ENCODE measurements at regions not wholly inside any gene's neighbourhood (a gene's known extent, or its start where the extent isn't known, plus 50 kb on each side); places are given as distances from the start of the nearest gene placed in this dataset.
"Not testable (repeated sequence)": the region's sequence is repeated elsewhere in the genome, so short reads cannot be mapped to it uniquely, and the experiment has no call there.

DNA sequence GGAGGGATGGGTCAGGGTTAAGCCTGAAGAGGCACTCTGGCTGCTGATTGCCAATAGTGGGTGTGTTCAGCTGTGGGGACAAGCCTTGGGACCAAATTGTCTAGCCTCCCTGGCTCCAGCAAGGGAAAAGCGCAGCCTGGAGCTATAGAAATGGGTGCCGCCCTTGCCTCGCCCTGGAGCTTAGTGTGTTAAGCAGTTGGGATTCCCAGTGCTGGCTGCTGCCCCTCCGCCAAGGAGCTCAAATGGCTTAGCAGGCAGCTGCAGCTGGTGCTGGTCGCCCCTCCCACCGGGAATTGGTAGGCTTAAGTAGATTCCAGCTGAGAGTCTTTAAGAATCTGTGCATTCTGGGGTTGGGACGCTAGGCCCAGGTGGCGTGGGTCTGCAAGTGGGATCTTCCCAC is 662.9 kb upstream of the TBL1XR1 start:
- no peak for DNase-seq

DNA sequence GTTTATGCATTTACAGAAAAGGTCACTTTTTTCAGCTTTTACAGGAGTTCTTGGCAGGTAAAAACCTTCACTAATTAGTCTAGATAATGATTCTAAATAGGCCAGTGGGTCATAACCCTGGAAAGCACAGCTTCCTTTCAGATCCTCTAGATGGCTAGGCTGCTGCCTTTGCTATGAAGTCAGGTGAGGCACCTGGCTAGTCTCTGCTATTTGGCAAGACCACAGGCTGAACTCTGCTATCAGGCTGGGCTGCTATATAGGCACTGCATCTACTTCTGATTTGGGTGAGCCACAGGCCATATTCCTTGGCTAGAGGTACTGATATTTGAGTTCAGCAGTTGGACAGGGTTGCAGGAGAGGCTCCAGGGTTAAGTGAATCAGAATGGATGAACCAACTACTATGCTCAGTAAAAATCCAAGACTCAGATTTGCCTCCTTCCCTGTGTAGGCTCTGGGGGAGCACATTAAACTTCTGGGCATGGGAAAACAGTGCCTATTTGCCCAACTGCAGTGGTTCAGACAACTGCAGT is 665.7 kb upstream of the TBL1XR1 start:
- DNase-seq: no peak

DNA sequence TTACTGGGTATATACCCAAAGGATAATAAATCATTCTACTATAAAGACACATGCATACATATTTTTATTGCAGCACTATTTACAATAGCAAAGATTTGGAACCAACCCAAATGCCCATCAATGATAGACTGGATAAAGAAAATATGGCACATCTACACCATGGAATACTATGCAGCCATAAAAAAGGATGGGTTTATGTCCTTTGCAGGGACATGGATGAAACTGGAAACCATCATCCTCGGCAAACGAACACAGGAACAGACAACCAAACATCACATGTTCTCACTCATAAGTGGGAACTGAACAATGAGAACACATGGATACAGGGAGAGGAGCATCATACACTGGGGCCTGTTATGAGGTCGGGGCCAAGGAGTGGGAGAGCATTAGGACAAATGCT is 665.0 kb upstream of the KCNMB2 start:
- DNase-seq: not testable (repeated sequence)

DNA sequence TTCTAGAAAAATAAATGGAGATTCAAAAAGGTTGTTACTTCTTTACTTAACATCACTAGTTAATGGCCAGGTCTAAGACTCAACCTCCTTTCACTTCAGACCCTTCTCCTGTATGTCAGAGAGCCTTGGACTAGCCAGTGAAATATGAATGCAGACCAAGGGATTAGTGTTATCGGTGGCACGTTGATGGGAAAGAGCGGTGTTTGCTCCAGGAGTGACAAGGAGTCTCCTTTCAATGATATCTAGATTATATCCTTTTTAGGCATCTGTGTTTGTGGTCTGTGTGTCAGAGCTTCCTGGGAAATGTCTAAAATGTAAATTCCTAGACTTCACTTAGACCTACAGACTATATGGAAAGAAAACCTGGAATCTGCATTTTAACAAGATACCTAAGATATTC is 658.0 kb upstream of the KCNMB2 start:
- no peak for DNase-seq

DNA sequence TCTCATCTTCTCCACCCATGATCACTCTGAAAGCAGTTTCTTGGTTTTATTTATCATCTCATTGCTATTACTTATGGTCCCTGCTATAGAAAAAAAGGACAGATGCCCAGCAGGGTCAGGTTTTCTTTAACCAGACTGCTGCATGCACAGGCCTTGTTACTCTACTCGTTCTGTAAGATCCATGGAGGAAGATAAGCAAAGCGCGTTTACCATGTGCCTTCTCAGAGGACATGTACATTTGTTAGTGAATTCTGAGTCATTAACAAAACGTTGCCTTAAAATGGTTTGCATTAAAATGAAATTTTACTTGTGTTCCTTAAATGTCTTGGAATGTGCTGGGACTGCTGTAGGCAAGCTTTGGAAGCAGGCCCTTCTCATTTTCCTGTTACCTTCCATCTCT is 657.3 kb upstream of the KCNMB2 start:
- DNase-seq: no peak

DNA sequence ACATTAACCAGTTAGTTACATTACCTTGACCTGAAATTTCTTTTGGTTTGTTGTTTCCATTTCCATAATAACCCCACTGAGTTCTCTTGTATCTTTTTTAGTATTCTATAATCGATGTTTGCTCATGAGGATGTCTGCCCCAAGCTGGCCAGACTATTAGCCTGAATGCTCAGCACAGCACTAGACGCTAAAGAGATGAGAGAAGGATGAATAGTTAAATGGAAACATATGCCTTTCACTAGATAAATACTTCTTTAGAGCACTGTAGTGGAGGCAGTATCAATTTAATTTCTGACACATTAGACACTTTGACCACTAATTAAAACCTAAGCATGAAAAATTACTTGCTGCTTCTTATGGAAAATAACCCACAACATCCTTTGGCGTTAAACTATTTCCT is 654.9 kb upstream of the KCNMB2 start:
- DNase-seq: no peak

DNA sequence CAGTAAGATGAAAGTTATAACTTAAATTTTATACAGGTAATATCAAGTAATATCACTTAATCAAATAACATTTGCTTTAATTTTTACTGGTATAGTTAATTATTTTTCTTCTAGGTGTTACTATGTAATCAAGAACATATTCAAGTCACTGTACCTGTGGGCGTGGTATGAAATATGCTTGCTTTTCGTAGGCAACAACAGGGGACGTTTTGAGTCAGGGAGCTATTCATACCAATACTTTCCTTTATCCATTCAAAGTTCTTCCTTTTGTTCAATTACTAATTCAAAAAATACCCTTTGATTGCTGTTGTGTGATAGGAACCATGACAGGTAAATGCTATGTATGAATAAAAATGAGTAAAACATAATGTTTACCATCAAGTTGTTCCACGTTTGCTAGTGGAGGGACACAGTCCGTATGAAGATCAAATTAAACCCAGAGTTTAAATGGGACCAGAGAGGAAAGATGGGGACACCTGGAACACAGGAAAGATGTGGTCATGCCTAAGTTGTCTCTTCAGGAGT is 654.0 kb upstream of the KCNMB2 start:
- no peak for DNase-seq

DNA sequence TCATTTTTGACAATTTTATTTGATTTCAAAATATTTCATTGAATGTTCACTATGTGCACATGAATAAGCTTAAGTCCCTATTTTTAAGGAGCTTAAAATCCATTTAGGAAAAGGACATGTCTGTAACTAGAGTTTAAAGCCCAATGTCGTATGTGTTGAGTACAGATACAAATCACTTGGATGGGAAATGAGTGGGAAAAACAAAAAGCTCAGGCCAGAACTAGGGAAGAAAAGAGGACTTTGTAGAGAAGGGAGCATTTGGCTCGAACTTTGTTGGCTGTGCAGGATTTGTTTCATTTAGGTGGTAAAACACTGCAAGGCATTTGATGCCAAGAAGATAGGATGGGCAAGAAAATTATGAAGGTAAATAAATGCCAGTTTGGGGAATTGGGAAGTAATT is 653.1 kb upstream of the KCNMB2 start:
- DNase-seq: no peak

DNA sequence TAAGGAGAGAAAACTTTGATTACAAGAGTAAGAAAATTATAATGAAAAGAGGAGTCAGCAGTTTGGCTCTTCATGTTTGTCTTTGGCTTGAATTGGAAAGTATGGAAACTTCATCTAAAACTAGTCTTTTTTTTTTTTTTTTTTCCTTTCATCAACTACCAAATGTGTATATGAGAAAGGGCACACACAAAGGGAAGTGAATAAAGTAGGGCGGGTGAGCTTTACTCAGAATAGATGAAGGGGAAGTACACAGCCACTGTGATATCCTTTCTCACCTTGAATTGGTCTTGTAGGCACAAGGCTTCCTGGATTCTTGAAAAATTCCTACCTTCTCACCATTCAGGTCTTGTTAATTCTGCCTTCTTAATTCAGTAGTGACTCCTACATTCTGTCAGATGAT is 652.3 kb upstream of the KCNMB2 start:
- peak in 2 of 4 experiments; percentile 6 to 26 for DNase-seq

DNA sequence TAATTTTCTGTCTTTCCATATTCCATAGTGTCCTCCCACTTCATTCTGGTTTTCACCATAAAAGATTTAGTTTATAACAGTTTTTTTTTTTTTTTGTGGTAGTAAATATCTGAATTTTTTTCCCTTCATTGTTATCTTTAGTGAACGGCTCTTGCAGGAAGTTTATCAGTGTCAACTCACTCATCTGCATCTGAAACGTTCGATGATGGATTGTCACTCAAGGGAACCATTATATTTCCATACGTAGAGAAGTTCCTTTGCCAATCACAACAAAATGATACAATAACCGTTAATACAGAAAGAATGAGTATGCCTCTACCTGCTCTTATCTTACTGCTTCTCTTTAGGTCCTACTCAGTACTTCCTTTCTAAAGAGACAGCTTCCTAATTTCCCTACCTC is 651.2 kb upstream of the KCNMB2 start:
- DNase-seq: no peak

DNA sequence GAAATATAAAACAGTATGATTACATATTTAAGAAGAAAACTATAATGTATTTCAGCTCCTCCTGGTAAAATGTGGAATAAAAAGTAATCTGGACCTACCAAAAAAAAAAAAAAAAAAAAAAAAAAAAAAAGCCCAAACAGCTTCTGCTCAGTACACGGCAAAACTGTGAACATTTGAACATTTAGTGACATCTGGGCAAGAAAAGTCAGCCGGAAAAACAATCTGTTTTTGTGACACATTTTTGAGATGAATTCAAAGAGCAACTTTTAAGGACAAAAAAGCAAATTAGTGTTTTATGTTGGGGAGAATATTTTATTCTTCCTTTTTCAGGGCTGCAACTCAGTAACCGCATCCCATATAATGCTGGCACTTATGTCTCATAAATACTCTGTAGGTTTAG is 649.7 kb upstream of the KCNMB2 start:
- DNase-seq: no peak

DNA sequence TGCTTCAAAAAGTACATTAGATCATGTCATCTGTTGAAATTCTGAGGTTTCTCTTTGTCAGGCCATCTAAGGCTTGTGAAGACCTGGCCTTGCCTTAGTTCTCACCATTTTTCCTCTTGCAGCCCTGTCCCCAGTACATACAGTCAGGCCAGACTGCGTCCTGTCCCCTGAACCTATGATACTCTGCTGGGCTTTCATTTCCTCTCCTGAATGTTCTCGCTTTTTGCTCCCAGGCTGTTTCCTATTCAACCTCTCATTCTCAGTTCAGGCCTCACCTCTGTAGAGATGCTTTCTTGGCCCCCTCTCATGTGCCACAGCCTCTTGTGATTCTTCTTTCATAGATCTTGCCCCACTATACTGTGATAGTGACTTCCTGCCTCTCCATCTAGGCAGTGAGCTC is 648.8 kb upstream of the KCNMB2 start:
- DNase-seq: no peak

DNA sequence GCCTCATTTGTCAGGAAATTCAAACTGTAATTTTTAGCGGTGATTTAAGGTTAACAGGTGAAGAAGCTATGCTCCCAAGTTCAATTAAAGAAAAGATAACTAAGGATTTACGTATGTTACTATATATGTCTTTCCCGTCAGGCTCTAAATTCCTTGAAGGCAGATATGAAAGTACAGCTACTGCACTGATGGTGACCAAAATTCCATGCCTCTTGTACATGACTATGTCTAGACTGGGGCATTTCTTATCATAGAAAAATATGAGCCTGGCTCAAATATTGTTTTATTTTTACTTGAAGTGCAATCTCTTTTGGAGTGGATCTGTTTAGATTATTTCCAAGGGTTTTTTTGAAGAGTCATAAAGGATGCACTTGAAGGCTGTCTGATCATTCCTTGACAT is 647.1 kb upstream of the KCNMB2 start:
- no peak for DNase-seq

DNA sequence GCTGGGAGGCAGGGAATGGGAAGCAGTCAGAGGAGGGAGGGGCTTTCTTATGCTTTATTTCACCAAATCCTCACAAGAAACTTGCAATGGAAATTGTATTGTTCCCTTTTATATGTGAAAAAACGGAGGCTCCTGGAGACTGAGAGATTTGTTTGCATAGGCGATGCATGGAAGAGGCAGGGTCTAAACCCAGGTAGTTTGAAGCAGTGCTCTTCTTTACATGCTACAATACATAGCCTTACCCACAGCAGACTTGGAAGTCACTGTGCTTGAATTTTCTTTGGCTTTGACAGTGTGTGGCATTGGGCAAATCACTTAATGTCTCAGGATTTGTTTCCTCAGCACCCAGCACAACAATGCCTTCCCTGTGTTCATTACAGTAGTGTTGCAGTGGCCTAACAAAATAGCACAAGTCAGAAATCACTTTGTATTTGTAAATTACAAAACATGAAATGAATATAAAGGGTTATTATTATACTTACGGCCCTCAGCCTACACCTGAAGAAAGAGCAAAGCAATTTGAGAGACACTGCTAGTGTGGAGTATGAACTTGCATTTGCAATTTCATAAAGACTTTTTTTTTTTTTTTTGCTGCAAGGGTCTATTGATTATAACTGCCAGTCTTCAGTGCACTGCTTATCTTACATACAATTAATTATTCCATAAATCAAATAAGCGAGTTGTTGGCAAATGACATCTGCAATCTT is 646.4 kb upstream of the KCNMB2 start:
- DNase-seq: no peak

DNA sequence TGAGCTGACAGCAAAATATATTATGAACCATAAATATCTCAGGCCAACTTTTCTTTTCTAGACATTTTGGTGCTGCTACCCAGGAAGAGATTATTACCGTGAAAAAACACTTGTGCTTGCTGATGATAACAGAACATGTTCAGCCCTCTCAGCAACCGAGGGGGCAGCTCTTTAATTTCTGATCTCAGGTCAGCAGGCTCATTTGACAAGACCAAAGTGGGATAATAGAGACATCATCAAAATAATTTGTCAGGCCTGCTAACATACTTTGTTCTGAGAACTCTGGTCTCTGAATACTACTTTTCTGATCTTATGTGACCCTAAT is 645.9 kb upstream of the KCNMB2 start:
- DNase-seq: no peak

DNA sequence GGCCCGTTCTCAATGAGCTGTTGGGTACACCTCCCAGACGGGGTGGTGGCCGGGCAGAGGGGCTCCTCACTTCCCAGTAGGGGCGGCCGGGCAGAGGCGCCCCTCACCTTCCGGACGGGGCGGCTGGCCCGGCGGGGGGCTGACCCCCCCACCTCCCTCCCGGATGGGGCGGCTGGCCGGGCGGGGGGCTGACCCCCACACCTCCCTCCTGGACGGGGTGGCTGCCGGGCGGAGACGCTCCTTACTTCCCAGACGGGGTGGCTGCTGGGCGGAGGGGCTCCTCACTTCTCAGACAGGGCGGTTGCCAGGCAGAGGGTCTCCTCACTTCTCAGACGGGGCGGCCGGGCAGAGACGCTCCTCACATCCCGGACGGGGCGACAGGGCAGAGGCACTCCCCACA is 644.7 kb upstream of the KCNMB2 start:
- not testable (repeated sequence) for DNase-seq

DNA sequence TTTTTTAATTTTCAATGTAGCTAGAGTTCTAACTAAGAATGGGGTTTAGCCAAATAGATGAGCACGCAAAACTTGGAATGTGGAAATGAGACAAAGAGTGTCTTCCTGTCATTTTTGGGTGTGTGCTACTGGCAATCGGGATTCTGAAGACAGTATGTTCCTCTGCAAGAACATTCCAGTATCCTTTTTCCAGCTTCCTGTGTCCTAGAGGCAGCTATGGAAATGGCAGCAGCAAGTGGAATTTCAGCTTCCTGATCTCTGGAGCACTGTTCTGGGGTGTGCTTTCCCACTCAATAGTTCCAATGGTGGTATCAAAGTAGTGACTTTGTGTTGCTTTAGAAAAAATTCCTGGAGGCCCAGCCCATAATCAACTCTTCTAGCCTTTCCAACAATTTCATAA is 642.9 kb upstream of the KCNMB2 start:
- DNase-seq: no peak

DNA sequence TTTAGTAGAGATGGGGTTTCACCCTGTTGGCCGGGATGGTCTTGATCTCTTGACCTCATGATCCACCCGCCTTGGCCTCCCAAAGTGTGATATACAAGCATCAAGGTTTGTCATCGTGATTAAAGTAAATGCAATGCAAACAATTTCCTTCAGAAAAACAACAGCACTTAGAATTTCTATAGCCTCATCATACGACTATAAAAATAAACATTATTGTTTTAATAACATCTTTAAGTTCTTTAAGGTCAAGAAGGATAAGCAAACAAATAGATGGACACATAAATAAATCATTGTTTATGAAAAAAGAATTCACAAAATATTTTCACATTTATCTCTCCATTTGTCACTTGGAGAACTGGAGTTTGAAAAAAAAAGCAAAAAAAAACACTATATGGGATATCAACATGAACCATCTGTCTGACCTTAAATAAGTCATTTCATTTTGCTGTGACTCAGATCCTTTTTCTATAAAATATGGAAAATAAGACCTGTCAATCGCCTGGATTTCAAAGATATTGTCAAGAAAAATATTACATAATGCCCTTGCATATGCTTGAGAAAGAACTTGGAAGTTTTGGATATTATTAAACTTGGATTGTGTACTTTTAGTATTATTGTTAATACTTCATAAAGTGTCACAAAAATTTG is 642.0 kb upstream of the KCNMB2 start:
- no peak for DNase-seq

DNA sequence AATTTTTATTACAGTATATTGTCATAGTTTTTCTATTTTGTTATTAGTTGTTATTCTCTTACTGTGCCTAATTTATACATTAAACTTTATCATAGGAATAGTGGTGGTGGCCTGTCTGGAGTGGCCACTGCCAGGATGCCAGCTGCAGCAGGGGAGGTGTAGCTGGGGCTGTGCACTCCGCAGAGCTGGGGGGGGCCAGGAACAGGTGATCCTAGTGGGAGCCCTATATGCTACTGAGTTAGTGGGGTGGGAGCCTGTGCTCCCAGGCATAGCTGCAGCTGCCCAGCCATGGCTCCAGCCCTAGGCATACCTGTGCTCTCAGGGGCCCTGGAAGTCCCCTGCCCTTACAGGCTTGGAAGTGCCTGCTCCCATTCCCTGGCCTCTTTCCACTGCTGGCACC is 638.1 kb upstream of the KCNMB2 start:
- DNase-seq: no peak

DNA sequence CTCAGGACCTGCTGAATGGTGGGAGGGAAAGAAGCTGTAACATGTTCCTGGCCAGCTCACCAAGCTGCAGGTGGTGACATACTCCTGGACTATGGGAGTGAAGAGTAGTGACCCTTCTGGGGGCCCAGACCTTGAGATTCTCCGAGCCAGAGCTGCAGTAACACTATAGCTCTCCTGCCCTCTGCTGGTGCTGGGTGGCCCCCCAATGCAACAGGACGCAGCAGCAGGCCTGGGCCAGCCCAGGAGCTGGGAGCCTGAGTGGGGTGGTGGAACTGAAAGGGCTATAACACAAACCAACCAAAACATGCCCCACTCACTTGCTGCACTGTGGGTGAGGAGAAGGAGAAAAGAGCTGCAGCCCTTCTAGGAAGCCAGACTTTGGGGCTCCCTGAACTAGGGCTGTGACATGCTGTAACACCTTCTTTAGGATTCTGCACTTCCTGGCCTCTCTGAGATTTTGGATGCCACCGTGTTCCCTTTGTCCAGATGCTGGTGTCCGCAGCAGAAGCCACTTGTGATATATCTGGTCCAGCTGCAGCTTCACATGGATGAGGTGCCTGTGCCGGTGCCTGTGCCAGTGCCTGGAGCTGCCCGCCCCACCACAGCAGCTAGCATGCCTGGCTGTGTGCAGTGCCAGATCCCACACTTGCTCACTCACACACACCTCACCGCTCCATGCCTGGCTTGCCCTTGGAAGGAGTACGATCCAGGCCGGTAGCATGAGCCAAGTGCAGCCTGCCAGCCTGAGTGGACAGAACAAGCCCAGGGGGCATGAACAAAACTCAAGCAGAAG is 636.8 kb upstream of the KCNMB2 start:
- no peak for DNase-seq

DNA sequence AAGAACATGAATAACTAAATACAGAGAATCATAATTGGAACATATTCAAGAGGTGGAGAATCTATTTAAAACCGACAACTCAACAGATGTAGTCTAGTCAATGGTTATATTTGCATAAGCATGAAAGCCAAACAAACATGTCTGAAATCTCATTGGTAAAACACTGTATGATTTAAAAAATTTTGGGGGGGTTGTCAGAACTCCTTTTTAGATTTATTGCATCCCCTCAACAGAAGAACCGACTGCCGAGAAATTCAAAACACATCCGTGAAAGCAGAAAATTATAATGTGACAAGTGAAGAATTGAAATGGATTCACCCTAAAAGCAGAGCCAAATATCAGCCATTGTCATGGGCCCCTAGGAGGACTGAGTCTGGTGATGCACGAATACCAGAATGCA is 633.4 kb upstream of the KCNMB2 start:
- no peak for DNase-seq

DNA sequence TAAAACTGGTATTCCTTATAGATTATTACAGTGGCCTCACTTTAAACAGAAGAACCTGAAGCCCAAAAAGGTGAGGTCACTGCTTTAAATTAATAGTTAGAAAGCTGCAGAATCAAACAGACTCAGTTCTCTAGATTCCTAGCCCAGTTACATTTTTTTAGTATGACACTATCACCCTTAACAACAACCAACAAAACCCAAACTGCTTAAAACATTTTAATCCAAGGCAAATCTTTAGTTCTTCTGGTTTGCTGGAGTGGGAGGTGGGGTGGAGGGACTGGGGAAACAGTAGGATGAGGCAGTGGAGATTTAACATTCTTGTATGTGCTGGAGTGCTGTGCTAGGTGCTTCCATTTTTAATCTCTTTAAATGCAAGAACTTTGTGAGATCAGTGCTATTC is 631.6 kb upstream of the KCNMB2 start:
- DNase-seq: no peak
